Activated naive CD8-positive, alpha-beta T cell (primary cell): ENCODE measurements at regions not wholly inside any gene's neighbourhood (a gene's known extent, or its start where the extent isn't known, plus 50 kb on each side); places are given as distances from the start of the nearest gene placed in this dataset.
"Not testable (repeated sequence)": the region's sequence is repeated elsewhere in the genome, so short reads cannot be mapped to it uniquely, and the experiment has no call there.

Experiments
- H3K27ac Mint-ChIP-seq: one replicate; pipeline ENCODE4 v1.8.0; 2021; ENCODE audit warnings: mixed read lengths
- H3K27me3 Mint-ChIP-seq: one replicate; pipeline ENCODE4 v1.8.0; 2021; ENCODE audit warnings: mixed read lengths
- H3K36me3 Mint-ChIP-seq: one replicate; pipeline ENCODE4 v1.8.0; 2021; ENCODE audit warnings: mixed read lengths
- H3K4me1 Mint-ChIP-seq: one replicate; pipeline ENCODE4 v1.8.0; 2021; ENCODE audit warnings: low read depth, mixed read lengths
- H3K4me3 Mint-ChIP-seq: one replicate; pipeline ENCODE4 v1.8.0; 2021; ENCODE audit warnings: mild to moderate bottlenecking, mixed read lengths
- H3K9me3 Mint-ChIP-seq: one replicate; pipeline ENCODE4 v1.8.0; 2021; ENCODE audit warnings: low read depth, mixed read lengths

DNA sequence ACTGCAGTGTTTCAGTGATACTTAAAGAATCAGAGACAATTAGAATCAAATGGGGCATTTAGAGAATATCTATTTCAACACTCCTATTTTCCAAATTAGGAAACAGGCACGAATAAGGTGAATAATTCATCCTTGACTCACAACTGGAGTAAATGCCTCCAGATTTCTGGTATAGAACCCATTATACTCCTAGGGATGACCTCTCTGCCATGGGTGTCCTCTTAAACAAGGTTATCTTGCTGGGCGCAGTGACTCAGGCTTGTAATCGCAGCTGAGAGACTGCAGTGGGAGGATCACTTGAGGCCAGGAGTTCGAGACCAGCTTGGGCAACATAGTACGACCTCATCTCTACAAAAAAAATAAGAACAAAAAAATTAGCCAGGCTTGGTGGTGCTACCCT is 139.8 kb upstream of the ELAC2 start:
- H3K4me3 Mint-ChIP-seq = no peak overlapping the region
- H3K36me3 Mint-ChIP-seq = no peaks in the 10 kb centered on the region
- H3K27ac Mint-ChIP-seq = no peak overlapping the region

DNA sequence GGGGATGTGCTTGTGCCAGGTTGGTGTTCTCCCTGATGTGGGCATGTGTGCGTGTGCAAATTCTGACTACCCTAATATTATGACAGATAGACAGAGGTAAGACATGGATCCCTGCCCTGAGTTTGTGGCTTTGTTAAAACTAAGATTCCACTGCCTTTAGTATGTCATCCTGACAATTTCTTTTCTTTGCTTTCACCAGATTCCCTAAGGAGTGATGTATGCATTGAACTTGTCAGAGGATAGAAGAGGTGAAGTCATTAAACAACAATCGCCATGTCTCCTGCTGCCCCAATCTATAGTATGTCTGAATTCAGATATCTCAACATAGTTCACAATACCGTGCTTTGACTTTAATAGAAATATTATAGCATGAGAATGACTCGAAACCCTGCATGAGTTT is 137.1 kb upstream of the ELAC2 start:
- no peaks in the 10 kb centered on the region for H3K36me3 Mint-ChIP-seq
- no peak overlapping the region for H3K27ac Mint-ChIP-seq
- no peaks in the 10 kb centered on the region for H3K27me3 Mint-ChIP-seq

More for the DNA sequence above, 139.8 kb upstream of the ELAC2 start:
- Mint-ChIP-seq H3K27me3 (no peaks in the 10 kb centered on the region), H3K9me3 (no peaks in the 10 kb centered on the region), H3K4me1 (no peaks in the 10 kb centered on the region)

DNA sequence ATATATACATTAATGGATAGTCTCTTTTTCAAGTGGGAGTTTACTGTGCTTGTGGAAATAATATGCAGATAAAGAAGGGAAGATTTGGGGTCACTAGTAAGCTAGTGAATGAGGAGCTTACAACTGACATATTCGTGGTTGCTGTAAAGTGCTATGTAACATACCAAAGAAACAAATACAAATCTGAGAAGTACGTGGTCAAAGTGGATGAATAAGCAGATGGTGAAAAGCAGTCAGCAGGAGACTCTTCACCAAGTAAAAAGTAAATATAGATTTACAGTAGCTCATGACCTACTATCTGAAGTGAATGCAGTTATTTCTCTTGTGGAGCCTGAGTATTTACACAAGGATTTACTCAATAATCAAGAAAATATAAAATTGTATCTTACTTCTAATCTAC is 136.6 kb upstream of the ELAC2 start:
- H3K4me1 Mint-ChIP-seq = no peaks in the 10 kb centered on the region
- H3K27me3 Mint-ChIP-seq = no peaks in the 10 kb centered on the region
- no peaks in the 10 kb centered on the region for H3K36me3 Mint-ChIP-seq
- H3K9me3 Mint-ChIP-seq = no peaks in the 10 kb centered on the region
- no peak overlapping the region for H3K4me3 Mint-ChIP-seq
- no peak overlapping the region for H3K27ac Mint-ChIP-seq

More for the DNA sequence above, 137.1 kb upstream of the ELAC2 start:
- Mint-ChIP-seq H3K9me3 (no peaks in the 10 kb centered on the region), H3K4me3 (no peak overlapping the region), H3K4me1 (no peaks in the 10 kb centered on the region)

DNA sequence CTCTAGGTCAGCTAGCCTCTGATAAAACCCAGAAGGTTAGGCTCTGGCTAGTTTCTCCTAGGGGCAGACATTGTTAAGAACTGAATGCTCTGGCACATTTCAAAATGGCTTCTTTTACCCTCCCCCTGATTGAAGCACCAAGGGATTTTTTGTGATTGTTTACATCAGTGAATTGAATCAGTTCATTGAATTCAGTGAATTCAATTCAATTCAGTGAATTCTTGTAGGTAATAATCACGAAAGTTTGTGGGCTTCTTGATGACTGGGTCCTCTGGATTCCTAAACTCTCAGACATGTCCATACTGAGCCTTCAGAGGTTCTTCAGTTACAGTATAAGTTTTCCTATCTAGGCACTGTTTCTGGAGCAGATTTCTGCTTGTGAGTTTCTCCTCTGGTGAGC is 135.2 kb upstream of the ELAC2 start:
- Mint-ChIP-seq H3K27me3 (no peaks in the 10 kb centered on the region), H3K36me3 (no peaks in the 10 kb centered on the region), H3K9me3 (no peaks in the 10 kb centered on the region), H3K4me1 (no peaks in the 10 kb centered on the region), H3K4me3 (no peak overlapping the region), H3K27ac (no peak overlapping the region)

DNA sequence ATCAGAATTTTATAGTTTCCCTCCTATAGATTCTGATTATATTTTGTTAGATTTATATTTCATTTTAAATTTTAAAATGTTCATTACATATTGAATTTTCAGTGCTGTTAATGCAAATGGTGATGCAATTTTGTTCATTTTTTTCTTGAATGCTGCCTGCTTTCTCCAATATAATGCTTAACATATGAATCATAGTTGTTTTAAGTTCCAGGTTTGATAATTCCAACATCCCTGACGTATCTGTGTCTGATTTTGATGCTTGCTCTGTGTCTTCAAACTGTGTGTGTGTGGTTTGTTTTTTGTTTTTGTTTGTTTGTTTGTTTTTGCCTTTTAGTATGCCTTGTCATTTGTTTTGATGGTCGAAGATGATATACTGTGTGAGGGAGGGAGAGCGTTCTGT is 134.7 kb upstream of the ELAC2 start:
- Mint-ChIP-seq H3K9me3 (no peaks in the 10 kb centered on the region), H3K27me3 (no peaks in the 10 kb centered on the region), H3K4me1 (no peaks in the 10 kb centered on the region), H3K4me3 (no peak overlapping the region), H3K36me3 (no peaks in the 10 kb centered on the region), H3K27ac (no peak overlapping the region)

DNA sequence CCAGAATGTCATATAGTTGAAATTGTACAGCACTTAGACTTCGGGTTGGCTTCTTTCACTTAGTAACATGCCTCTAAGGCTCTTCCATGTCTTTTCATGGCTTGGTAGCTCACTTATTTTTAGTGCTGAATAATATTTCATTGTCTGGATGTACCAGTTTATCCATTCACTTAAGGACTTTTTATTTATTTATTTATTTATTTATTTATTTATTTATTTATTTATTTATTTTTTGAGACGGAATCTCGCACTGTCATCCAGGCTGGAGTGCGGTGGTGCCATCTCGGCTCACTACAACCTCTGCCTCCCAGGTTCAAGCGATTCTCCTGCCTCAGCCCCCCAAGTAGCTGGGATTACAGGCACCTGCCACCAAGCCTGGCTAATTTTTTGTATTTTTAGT is 132.9 kb upstream of the ELAC2 start:
- H3K4me3 Mint-ChIP-seq, H3K9me3 Mint-ChIP-seq, H3K27ac Mint-ChIP-seq, H3K36me3 Mint-ChIP-seq, H3K27me3 Mint-ChIP-seq, H3K4me1 Mint-ChIP-seq: not testable (repeated sequence)

DNA sequence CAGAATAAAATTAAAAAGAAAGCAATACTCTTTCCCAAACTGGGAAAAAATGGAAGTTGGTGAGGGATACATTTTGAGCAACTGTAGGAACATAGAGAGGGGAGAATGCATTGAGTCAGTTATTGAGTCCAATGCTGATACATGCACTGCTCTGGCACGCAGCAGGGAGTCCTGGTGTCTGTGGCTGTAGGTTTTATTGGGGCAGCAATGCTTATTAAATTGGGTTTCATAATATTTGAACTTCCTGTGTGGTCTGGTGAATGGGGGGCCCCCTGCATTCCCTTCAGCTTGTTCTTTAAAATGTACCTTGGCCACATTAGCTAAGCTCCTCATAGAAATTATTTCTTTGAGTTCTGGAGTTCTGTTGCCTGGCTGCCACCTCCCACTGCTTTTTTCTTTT is 125.2 kb upstream of the ELAC2 start:
- Mint-ChIP-seq H3K4me3 (no peak overlapping the region), H3K4me1 (no peaks in the 10 kb centered on the region), H3K9me3 (peaks cover 7% of the 10 kb centered on the region), H3K27me3 (peaks cover 5% of the 10 kb centered on the region), H3K27ac (no peak overlapping the region), H3K36me3 (no peaks in the 10 kb centered on the region)

DNA sequence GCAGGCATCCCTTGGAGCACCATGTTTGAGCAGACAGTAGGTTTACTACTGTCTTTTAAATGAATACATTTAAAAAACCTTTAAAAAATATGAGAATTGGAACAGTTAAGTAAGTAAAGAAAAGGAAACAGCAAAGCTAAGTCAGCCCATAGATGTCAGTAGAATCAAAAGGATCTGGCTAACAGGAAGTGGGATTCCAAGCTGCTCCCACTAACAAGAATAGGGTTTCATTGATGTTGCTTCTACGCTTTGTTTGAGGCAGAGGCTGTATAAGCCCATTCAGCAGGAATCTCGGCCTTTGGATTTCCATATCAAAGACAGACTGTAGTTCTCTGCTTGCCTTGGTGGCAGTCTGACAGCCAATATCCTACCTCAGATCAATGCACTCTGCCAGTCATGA is 122.9 kb upstream of the ELAC2 start:
- peaks cover 4% of the 10 kb centered on the region for H3K27me3 Mint-ChIP-seq
- H3K36me3 Mint-ChIP-seq = no peaks in the 10 kb centered on the region
- no peaks in the 10 kb centered on the region for H3K4me1 Mint-ChIP-seq
- no peak overlapping the region for H3K4me3 Mint-ChIP-seq
- peaks cover 7% of the 10 kb centered on the region for H3K9me3 Mint-ChIP-seq
- H3K27ac Mint-ChIP-seq = no peak overlapping the region

DNA sequence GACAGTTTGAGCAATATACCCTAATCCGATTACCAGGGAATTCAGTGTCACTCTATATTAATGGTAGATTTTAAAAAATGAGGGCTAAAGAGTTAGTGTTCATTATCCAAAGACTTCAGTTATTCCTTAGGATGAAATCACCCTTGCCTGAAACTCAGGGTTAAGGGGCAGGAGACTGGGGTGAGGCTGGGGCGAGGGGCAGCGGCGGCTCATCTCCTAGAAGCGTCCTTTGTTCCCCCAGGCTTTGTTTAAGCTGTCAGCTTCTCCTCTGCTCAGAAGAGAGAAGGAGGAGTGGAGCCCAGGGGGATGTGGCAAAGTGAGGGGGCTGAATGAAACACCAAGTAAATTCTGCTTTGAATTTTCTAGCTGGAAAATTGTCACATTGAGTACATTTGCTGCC is 117.7 kb upstream of the ELAC2 start:
- H3K4me3 Mint-ChIP-seq = no peak overlapping the region
- H3K27ac Mint-ChIP-seq = no peak overlapping the region
- H3K36me3 Mint-ChIP-seq = no peaks in the 10 kb centered on the region
- H3K27me3 Mint-ChIP-seq = peaks cover 5% of the 10 kb centered on the region
- no peaks in the 10 kb centered on the region for H3K4me1 Mint-ChIP-seq
- H3K9me3 Mint-ChIP-seq = peaks cover 7% of the 10 kb centered on the region

DNA sequence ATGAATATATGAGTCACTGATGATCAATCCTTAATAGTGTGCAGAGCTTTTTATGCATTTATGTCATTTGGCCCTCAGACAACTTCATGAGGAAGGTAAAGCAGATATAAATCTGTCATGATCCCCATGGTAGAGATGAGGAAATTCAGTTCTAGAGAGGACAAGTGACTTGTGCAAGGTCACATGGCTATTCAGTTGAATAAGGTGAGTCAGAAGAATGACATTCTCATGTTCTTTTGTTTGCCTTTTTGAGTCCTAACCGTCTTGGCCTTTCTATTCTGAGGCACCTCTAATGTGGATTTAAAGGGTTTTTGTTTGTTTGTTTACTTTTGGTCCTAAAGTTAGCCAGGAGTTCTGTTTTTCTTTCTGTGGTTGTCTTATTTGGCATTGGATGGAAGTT is 116.2 kb upstream of the ELAC2 start:
- Mint-ChIP-seq H3K4me3 (no peak overlapping the region), H3K36me3 (no peaks in the 10 kb centered on the region), H3K4me1 (no peaks in the 10 kb centered on the region), H3K27ac (no peak overlapping the region), H3K27me3 (peaks cover 3% of the 10 kb centered on the region), H3K9me3 (no peaks in the 10 kb centered on the region)

DNA sequence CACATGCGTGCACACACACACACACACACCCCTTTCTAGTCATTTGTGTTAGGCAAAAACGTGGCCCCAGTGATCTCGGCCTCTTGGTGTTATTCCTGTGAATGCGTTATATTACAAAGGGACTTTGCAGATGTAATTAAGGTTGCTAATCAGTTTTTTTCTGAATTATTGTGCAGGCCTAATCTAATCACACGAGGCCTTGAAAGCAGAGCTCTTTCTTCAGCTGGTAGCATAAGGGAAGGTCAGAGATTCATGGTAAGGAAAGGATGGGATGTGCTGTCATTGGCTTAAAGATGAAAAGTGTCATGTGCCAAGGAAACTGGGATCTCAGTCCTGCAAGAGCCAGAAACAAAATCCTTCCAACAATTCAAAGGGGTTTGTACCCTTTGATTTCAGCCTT is 113.4 kb upstream of the ELAC2 start:
- H3K4me1 Mint-ChIP-seq = no peaks in the 10 kb centered on the region
- H3K27ac Mint-ChIP-seq = no peak overlapping the region
- no peak overlapping the region for H3K4me3 Mint-ChIP-seq
- H3K36me3 Mint-ChIP-seq = no peaks in the 10 kb centered on the region
- no peaks in the 10 kb centered on the region for H3K9me3 Mint-ChIP-seq
- H3K27me3 Mint-ChIP-seq = peaks cover 3% of the 10 kb centered on the region

DNA sequence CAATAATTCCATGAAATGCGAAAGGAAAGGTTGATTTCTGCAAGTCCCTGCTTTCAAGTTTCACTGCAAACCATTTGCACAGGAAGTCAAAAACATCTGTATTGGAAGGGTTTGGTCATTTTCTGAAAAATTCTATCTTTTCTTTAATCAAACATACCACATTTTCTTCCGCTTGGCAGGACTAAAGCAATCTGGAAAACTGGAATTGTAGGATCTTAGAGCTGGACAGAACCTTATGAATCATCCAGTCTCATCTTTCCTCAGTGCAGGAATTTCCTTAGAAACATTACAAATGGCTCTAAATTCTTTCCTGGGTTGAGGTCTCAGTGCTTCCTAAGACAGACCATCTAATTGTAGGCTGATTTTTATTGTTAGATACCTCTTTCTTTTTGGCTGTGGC is 111.5 kb upstream of the ELAC2 start:
- Mint-ChIP-seq H3K27me3 (no peaks in the 10 kb centered on the region), H3K9me3 (no peaks in the 10 kb centered on the region), H3K36me3 (no peaks in the 10 kb centered on the region), H3K4me3 (no peak overlapping the region), H3K27ac (no peak overlapping the region), H3K4me1 (no peaks in the 10 kb centered on the region)

DNA sequence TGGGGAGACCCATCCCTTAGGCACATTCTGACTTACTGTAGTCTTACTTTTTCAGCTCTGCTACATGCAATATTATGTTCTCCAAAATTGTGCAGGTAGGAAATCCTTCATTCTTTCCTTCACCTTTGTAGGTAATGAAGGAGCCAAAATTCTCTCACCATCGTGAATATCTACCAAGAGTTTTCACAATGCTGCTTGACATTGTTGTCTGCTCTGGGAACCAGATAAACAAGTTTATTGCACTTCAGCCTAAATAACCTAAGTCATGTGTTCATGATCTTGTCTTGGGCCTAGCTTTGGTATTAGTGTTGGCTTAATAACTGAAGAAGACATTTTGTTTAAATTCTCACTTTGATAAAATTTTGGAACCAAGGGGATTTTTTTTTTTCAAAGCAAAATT is 110.8 kb upstream of the ELAC2 start:
- H3K4me1 Mint-ChIP-seq = no peaks in the 10 kb centered on the region
- H3K4me3 Mint-ChIP-seq = no peak overlapping the region
- H3K9me3 Mint-ChIP-seq = no peaks in the 10 kb centered on the region
- no peaks in the 10 kb centered on the region for H3K27me3 Mint-ChIP-seq
- no peaks in the 10 kb centered on the region for H3K36me3 Mint-ChIP-seq
- no peak overlapping the region for H3K27ac Mint-ChIP-seq

DNA sequence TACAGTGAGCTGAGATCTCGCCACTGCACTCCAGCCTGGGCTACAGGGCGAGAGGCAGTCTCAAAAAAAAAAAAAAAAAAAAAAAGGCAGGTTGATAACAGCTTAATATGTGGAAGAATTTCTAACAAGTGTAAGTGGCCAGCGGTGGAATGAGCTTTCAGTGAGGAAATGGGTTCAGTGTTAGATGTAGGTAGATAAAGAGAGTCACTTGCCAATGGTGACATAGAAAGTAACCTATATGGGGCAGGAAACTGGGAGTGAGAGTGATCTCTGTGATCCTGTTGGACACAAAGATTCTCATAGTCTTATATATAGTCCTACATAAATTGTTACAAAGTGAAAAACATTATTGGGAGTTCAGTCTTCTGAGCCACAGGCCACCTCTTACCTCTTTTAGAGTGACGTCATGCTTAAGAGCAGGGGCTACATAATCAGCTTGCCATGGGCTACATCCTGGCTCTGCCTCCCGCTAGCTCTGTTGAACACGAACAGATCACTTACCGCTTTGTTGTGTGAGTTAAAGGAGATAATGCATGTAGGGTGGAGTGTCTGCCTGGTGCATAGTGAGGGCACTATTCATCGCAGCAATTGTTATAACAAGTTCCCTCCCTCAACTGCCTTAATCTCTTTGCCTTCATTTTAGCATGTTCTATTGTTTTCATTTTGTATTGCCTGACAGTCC is 110.2 kb upstream of the ELAC2 start:
- no peaks in the 10 kb centered on the region for H3K4me1 Mint-ChIP-seq
- H3K27me3 Mint-ChIP-seq = no peaks in the 10 kb centered on the region
- H3K9me3 Mint-ChIP-seq = no peaks in the 10 kb centered on the region
- H3K36me3 Mint-ChIP-seq = no peaks in the 10 kb centered on the region
- H3K4me3 Mint-ChIP-seq = no peak overlapping the region
- H3K27ac Mint-ChIP-seq = no peak overlapping the region

DNA sequence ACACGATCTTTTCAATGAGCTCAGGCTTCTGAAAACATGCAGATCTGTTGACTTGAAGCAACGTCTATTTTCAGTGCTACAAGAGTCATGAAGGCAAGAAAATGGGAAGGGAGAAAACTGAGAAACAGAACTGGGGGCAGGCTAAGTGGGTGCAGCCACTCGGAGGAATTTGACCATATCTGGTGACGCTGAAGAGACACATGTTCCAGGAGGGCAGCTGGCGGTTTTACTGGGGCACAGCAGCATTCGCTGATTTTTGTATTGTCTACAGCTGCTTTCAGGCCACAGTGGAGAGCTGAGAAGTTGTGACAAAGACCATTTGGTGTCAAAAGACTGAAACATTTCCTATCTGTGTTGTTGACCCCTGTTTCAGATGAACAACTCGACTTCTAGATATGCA is 103.0 kb upstream of the ELAC2 start:
- H3K4me1 Mint-ChIP-seq = no peaks in the 10 kb centered on the region
- H3K27ac Mint-ChIP-seq = no peak overlapping the region
- H3K4me3 Mint-ChIP-seq = no peak overlapping the region
- H3K27me3 Mint-ChIP-seq = peaks cover 3% of the 10 kb centered on the region
- no peaks in the 10 kb centered on the region for H3K9me3 Mint-ChIP-seq
- H3K36me3 Mint-ChIP-seq = no peaks in the 10 kb centered on the region

DNA sequence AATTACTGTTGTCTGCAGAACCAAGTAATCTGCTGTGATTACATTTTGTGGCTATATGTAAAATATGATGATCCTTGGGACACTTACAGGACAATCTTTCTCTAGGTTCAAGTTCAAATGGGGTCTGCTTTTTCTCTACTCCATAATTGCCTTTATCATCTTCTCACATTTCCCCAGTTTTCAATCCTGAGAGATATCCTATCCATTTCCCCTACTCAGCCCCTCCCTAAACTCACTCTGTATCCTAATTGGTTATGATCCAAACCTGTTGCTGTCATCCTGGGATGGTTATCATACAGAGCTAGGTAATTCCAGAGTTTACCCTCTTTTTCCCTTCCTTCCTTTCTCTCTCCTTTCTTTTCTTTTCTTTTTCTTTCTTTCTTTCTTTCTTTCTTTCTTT is 100.5 kb upstream of the ELAC2 start:
- Mint-ChIP-seq H3K4me1 (no peaks in the 10 kb centered on the region), H3K36me3 (no peaks in the 10 kb centered on the region), H3K9me3 (no peaks in the 10 kb centered on the region), H3K27me3 (peaks cover 11% of the 10 kb centered on the region), H3K27ac (no peak overlapping the region), H3K4me3 (no peak overlapping the region)
